ENCODE measurements at regions not wholly inside any gene's neighbourhood (a gene's known extent, or its start where the extent isn't known, plus 50 kb on each side); places are given as distances from the start of the nearest gene placed in this dataset.

GRCh38 chr12:93125126-93125525, 196.0 kb upstream of the EEA1 start:
- TF ChIP-seq CTCF (conservative IDR thresholded peaks at IDR 0.05): no peak
- TF ChIP-seq EZH2 (IDR thresholded peaks at IDR 0.05; ENCODE audit: low read depth): no peak
